ENCODE measurements at regions not wholly inside any gene's neighbourhood (a gene's known extent, or its start where the extent isn't known, plus 50 kb on each side); places are given as distances from the start of the nearest gene placed in this dataset.
"Not testable (repeated sequence)": the region's sequence is repeated elsewhere in the genome, so short reads cannot be mapped to it uniquely, and the experiment has no call there.

DNA sequence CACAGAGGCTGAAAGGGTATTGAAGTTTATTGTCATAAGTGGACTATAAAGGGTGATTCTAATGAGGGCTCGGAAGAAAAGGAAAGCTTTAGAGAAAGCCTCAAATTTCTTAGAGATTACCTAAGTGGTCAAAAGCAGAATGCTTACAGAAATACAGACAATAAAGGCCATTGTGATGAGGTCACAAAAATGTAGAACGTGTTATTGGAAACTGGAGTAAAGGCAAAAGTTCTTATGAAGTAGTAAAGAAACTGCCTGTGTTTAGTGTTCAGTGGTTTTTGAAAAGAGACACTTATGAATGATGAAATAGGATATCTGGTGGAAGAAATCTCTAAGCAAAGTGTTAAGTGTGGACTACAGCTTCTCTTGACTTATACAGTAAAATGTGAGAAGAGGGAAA lies 726.9 kb downstream of the DNAH5 start:
- H3K4me3 Mint-ChIP-seq, result no peak overlapping the region
- H3K9me3 Mint-ChIP-seq, result peaks cover 13% of the 10 kb centered on the region
- intact Hi-C loops (cut with micrococcal nuclease), result no loop called here
- no peaks in the 10 kb centered on the region for H3K27me3 Mint-ChIP-seq (ENCODE audit: insufficient read depth)
- no peak for DNase-seq (ENCODE audit: low spot score)
- no peaks in the 10 kb centered on the region for H3K36me3 Mint-ChIP-seq (ENCODE audit: low read depth)
- no peaks in the 10 kb centered on the region for H3K4me1 Mint-ChIP-seq (ENCODE audit: low read depth)
- H3K27ac Mint-ChIP-seq, result no peak overlapping the region

DNA sequence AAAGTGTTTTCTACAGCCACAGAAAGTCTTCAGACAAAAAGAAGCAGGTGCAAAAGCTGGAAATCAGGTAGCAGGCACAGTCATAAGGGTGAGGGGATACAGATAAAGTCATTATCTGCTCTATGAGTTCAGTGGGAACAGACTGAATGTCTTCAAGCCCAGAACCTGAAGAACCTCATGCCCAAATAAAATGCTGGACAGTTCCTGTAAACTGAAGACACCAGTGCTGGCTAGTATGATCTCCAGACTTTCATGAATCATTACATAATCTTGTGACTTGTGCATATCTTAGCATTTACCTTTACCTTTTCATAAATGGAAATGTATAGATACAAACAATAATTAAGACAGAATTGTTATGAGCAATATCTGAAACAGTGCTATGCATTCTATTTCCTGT lies 728.7 kb downstream of the DNAH5 start:
- intact Hi-C loops (cut with micrococcal nuclease), result no loop called here
- H3K36me3 Mint-ChIP-seq (ENCODE audit: low read depth), result no peaks in the 10 kb centered on the region
- H3K27me3 Mint-ChIP-seq (ENCODE audit: insufficient read depth), result no peaks in the 10 kb centered on the region
- H3K27ac Mint-ChIP-seq, result no peak overlapping the region
- H3K9me3 Mint-ChIP-seq, result peaks cover 13% of the 10 kb centered on the region
- H3K4me3 Mint-ChIP-seq, result no peak overlapping the region
- no peaks in the 10 kb centered on the region for H3K4me1 Mint-ChIP-seq (ENCODE audit: low read depth)
- no peak for DNase-seq (ENCODE audit: low spot score)

DNA sequence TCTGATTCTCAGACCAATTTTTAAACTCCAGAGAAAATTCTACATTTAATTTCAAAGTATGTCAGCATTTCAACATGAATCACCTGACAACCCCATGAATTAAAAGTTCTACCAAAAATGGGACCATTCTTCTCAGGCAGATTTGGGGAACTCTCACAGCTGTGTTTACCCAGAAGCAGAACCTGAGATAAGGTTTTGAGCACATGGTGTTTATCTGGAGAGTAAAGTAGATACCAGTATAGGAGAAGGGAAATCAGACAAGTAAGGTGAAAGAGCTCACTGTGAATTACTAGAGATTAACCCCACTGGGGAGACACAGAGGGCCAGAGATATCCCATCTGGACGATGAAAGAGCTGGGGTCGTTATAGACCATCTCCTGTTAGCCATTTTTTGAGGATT lies 729.1 kb downstream of the DNAH5 start:
- DNase-seq (ENCODE audit: low spot score), result no peak
- no peaks in the 10 kb centered on the region for H3K36me3 Mint-ChIP-seq (ENCODE audit: low read depth)
- intact Hi-C loops (cut with micrococcal nuclease), result no loop called here
- H3K4me1 Mint-ChIP-seq (ENCODE audit: low read depth), result no peaks in the 10 kb centered on the region
- no peaks in the 10 kb centered on the region for H3K27me3 Mint-ChIP-seq (ENCODE audit: insufficient read depth)
- H3K9me3 Mint-ChIP-seq, result peaks cover 13% of the 10 kb centered on the region
- H3K4me3 Mint-ChIP-seq, result no peak overlapping the region
- no peak overlapping the region for H3K27ac Mint-ChIP-seq

DNA sequence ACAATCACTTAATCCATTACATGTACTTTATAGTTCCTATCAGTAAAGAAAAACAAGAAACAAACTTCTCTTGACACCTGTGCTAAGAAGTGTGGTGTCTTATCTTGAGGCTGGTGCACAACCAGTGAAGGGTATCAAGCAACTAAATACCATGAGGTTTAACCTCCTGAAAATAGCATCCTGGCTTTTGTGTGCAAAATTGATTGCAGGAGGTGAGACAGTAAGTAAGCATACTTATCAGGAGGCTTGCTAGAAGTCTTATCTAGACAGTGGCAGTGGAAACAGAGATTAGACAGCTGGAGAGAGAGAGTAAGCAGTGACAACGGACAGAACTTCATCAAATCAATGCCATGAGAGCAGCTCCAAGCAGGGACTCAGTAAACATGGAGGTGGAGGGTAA lies 730.3 kb downstream of the DNAH5 start:
- H3K4me1 Mint-ChIP-seq (ENCODE audit: low read depth), result no peaks in the 10 kb centered on the region
- peaks cover 12% of the 10 kb centered on the region for H3K9me3 Mint-ChIP-seq

DNA sequence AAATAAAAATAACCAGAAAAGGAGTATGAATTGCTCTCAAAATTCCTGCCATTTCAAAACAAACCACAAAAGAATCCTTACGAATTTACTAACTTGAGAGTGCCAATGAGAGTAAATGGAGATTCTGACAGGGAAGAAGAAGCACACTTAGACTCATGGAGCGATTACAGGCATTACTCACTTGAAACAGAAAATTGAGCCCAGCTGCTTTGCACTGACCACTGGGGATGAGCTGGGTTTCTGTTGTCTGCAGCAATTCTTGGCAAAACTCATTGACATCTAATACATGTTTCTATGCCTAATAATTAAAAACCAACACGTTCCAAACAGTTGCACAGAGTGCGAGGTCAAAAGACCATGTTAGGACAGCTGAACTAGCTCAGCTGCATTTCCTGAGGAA lies 731.6 kb downstream of the DNAH5 start:
- Mint-ChIP-seq H3K36me3 (ENCODE audit: low read depth) (no peaks in the 10 kb centered on the region), H3K4me3 (no peak overlapping the region), H3K27ac (no peak overlapping the region), H3K4me1 (ENCODE audit: low read depth) (no peaks in the 10 kb centered on the region), H3K9me3 (peaks cover 10% of the 10 kb centered on the region), H3K27me3 (ENCODE audit: insufficient read depth) (no peaks in the 10 kb centered on the region)
- DNase-seq (ENCODE audit: low spot score), result no peak
- intact Hi-C loops (cut with micrococcal nuclease), result no loop called here

More for the DNA sequence above, 730.3 kb downstream of the DNAH5 start:
- Mint-ChIP-seq H3K27me3 (ENCODE audit: insufficient read depth) (no peaks in the 10 kb centered on the region), H3K36me3 (ENCODE audit: low read depth) (no peaks in the 10 kb centered on the region), H3K4me3 (no peak overlapping the region), H3K27ac (no peak overlapping the region)
- intact Hi-C loops (cut with micrococcal nuclease), result no loop called here
- no peak for DNase-seq (ENCODE audit: low spot score)

DNA sequence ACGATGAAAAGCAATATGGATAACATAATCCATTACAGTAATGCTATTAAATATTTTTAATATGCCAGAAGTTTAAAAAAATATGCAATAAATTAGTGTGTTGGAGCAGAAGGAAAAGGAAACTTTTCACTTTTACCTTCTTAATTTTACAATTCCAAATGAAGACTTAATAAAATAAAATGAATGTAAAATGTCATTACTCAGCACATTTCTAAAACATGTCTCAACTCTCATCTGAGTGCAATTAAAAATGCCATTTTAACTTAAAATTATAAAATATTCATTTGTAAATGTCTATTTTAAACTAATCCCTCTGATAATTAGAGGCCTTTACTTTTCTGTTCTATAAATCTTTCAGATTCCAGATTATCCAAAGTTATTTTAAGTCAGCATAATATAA lies 733.4 kb downstream of the DNAH5 start:
- intact Hi-C loops (cut with micrococcal nuclease), result no loop called here
- no peak for DNase-seq (ENCODE audit: low spot score)
- Mint-ChIP-seq H3K36me3 (ENCODE audit: low read depth) (no peaks in the 10 kb centered on the region), H3K27me3 (ENCODE audit: insufficient read depth) (no peaks in the 10 kb centered on the region), H3K4me1 (ENCODE audit: low read depth) (no peaks in the 10 kb centered on the region), H3K9me3 (peaks cover 15% of the 10 kb centered on the region), H3K27ac (no peak overlapping the region), H3K4me3 (no peak overlapping the region)

DNA sequence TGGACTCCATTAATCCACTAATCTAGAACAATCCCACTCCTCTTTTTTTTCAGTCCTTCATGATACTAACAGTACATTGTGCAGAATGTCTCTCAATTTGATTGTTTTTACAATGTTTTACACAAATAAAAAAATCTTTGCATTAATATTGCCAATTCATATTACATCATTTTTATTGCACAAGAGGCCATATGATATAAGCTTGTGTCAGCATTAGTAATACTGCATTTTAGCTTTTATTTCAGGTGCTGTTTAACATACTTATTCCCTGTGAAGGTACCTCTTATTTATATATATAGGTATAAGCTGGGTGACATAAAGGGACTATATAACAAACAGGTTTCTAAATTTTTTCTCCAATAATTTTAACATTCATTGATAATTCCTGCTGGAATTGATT lies 737.4 kb downstream of the DNAH5 start:
- intact Hi-C loops (cut with micrococcal nuclease), result no loop called here
- Mint-ChIP-seq H3K4me1 (ENCODE audit: low read depth) (no peaks in the 10 kb centered on the region), H3K9me3 (peaks cover 17% of the 10 kb centered on the region), H3K27ac (no peak overlapping the region), H3K27me3 (ENCODE audit: insufficient read depth) (no peaks in the 10 kb centered on the region), H3K4me3 (no peak overlapping the region), H3K36me3 (ENCODE audit: low read depth) (no peaks in the 10 kb centered on the region)
- no peak for DNase-seq (ENCODE audit: low spot score)

DNA sequence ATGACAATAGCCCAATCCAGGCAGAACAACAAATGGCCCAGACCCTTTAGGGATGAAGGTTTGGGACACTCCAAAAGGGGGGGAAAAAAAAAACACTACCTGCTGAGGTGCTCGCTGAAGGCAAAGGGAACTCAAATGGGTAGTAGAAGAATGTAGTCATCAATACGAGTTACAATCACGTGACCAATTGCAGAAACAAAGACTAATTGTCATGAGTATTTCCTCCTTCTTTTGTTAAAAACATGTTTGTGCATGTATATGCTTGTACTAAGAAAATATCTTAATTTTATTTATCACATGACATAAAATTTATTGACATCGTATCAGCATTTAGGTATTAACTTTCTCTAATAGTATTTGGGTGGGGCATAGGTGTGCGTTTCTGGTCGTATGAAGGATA lies 743.5 kb downstream of the DNAH5 start:
- Mint-ChIP-seq H3K9me3 (peaks cover 29% of the 10 kb centered on the region), H3K27me3 (ENCODE audit: insufficient read depth) (no peaks in the 10 kb centered on the region), H3K36me3 (ENCODE audit: low read depth) (no peaks in the 10 kb centered on the region), H3K27ac (no peak overlapping the region), H3K4me3 (no peak overlapping the region), H3K4me1 (ENCODE audit: low read depth) (no peaks in the 10 kb centered on the region)
- no peak for DNase-seq (ENCODE audit: low spot score)
- intact Hi-C loops (cut with micrococcal nuclease), result no loop called here

DNA sequence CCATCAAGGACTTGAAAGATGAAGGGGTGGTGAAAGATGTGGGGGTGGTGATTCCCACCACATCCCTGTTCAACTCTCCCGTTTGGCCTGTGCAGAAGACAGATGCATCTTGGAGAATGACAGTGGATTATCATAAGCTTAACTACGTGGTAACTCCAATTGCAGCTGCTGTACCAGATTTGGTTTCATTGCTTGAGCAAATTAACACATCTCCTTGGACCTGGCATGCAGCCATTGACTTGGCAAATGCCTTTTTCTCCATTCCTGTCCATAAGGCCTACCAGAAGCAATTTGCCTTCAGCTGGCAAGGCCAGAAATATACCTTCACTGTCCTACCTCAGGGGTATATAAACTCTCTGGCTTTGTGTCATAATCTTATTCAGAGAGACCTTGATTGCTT lies 746.3 kb downstream of the DNAH5 start:
- H3K9me3 Mint-ChIP-seq, result peaks cover 34% of the 10 kb centered on the region
- intact Hi-C loops (cut with micrococcal nuclease); H3K4me3 Mint-ChIP-seq: not testable (repeated sequence)

DNA sequence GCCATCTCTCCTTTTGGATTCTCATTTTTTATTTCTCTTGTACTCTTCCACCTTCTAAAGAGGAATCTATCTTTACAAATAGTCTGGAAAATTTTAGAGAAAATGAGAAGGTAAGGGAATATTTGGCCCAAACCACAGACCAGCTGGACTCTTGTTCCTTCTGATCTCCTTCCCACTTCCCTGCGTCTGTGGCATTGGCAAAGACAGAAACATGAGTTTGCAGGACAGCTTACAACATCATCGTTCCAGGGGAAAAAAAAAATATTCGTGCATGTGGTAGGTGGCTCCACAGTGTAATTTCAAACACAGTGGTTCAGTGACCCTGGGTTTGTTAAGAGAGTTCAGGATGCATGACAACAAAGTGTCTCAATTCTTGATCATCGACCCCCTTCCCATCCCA lies 755.0 kb downstream of the DNAH5 start:
- Mint-ChIP-seq H3K4me3 (no peak overlapping the region), H3K9me3 (peaks cover 30% of the 10 kb centered on the region), H3K4me1 (ENCODE audit: low read depth) (no peaks in the 10 kb centered on the region), H3K27me3 (ENCODE audit: insufficient read depth) (no peaks in the 10 kb centered on the region), H3K36me3 (ENCODE audit: low read depth) (no peaks in the 10 kb centered on the region), H3K27ac (no peak overlapping the region)
- no peak for DNase-seq (ENCODE audit: low spot score)
- intact Hi-C loops (cut with micrococcal nuclease), result no loop called here

More for the DNA sequence above, 746.3 kb downstream of the DNAH5 start:
- H3K27ac Mint-ChIP-seq; H3K4me1 Mint-ChIP-seq (ENCODE audit: low read depth); H3K36me3 Mint-ChIP-seq (ENCODE audit: low read depth); DNase-seq (ENCODE audit: low spot score); H3K27me3 Mint-ChIP-seq (ENCODE audit: insufficient read depth): not testable (repeated sequence)

DNA sequence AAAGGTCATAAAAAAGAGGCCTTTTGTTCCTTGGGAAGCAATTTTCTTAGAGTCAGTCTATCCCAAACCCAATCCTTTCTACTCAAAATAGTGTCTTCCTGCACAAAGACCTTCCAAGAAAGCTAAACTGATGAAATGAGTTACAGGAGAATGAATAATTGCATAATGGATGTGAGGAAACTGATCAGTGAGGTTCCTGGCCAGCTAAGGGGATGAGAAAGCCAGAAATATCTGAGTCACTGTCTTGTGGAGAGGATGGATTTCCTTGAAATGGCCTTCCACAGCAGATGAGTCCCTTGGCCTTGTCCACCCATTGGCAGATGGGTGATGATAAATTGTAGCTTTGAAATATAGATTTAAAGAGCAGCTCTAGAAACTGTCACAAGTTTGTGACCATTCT lies 756.1 kb downstream of the DNAH5 start:
- no peak overlapping the region for H3K4me3 Mint-ChIP-seq

DNA sequence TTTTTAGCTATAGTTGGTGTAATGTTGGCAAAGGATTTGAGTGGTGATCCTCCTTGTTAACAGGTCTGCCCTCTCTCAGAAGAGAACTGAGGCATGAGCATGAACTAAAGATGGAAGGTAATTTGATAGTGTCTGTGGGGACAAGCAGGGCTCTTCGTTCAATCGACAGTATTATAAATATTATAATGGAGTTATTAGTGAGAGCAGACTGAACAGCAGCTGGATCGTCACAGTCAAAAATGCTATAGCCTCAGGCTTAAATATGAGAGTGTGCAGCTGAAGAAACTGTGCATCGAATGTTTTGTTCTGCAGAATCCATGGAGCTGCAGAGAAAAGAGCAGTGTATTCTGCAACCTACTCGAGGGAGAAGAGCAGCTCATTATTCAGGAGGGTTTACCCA lies 757.3 kb downstream of the DNAH5 start:
- H3K36me3 Mint-ChIP-seq (ENCODE audit: low read depth), result no peaks in the 10 kb centered on the region
- H3K9me3 Mint-ChIP-seq, result peaks cover 22% of the 10 kb centered on the region
- H3K4me1 Mint-ChIP-seq (ENCODE audit: low read depth), result no peaks in the 10 kb centered on the region

More for the DNA sequence above, 756.1 kb downstream of the DNAH5 start:
- Mint-ChIP-seq H3K4me1 (ENCODE audit: low read depth) (no peaks in the 10 kb centered on the region), H3K27me3 (ENCODE audit: insufficient read depth) (no peaks in the 10 kb centered on the region), H3K27ac (no peak overlapping the region), H3K9me3 (peaks cover 22% of the 10 kb centered on the region), H3K36me3 (ENCODE audit: low read depth) (no peaks in the 10 kb centered on the region)
- intact Hi-C loops (cut with micrococcal nuclease), result no loop called here
- DNase-seq (ENCODE audit: low spot score), result no peak

DNA sequence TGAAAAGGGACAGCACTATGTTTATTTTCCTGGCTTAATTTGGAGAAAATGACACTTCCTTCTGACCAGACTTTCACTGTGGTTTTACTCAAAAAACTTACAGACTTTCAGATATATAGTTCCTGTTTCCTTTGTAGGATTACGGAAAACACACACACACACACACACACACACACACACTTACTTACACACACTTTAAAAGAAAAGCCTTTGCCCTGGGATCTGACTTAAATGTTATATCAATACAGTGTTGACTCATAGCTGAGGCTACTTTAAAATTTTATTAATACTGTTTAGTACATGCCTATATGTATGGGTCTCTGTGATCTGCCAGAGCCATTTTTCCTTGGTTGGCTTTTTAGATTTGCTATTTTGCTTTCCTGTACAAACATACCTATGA lies 758.3 kb downstream of the DNAH5 start:
- DNase-seq (ENCODE audit: low spot score), result no peak
- Mint-ChIP-seq H3K27me3 (ENCODE audit: insufficient read depth) (no peaks in the 10 kb centered on the region), H3K27ac (no peak overlapping the region), H3K36me3 (ENCODE audit: low read depth) (no peaks in the 10 kb centered on the region), H3K4me1 (ENCODE audit: low read depth) (no peaks in the 10 kb centered on the region), H3K9me3 (peaks cover 18% of the 10 kb centered on the region), H3K4me3 (no peak overlapping the region)
- intact Hi-C loops (cut with micrococcal nuclease), result no loop called here

More for the DNA sequence above, 757.3 kb downstream of the DNAH5 start:
- intact Hi-C loops (cut with micrococcal nuclease), result no loop called here
- no peak for DNase-seq (ENCODE audit: low spot score)
- Mint-ChIP-seq H3K27ac (no peak overlapping the region), H3K27me3 (ENCODE audit: insufficient read depth) (no peaks in the 10 kb centered on the region), H3K4me3 (no peak overlapping the region)

DNA sequence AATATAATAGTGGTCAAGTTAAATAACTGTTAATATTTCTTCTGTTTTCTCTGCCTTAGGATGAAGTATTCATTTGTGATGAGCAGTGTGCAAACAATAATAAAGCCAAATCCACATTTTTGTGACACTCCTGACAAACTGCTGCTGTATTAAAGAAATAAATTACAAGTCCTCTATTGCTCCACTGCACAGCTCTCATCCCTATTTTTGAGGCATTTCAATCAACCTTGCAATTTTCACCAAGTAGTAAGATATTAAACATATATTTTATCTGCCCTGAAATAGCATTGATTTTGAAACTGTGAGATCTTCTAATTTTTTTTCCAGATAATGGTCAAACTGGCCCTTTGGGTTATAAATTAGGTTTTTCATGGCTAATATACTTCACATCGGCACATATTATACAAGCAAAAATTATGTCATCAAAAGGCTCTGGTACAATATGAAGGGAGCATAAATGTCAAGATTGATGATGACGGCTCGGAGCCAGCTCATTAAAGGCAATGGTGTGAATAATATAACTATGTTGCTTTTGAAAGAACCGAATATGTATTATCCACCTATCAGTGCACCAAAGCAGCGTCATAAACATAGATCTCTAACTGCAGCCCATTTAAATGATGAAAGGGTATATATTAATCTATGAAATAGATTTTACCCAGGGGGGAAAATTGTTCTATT lies 764.9 kb downstream of the DNAH5 start:
- Mint-ChIP-seq H3K9me3 (peaks cover 11% of the 10 kb centered on the region), H3K4me3 (no peak overlapping the region), H3K27ac (no peak overlapping the region), H3K27me3 (ENCODE audit: insufficient read depth) (no peaks in the 10 kb centered on the region), H3K36me3 (ENCODE audit: low read depth) (no peaks in the 10 kb centered on the region), H3K4me1 (ENCODE audit: low read depth) (no peaks in the 10 kb centered on the region)
- intact Hi-C loops (cut with micrococcal nuclease), result no loop called here
- no peak for DNase-seq (ENCODE audit: low spot score)

Data from activated T-helper 1 cell treated with anti-CD3 and anti-CD28 coated beads, Interleukin-12 subunit alpha, Interleukin-12 subunit beta, Interleukin-2, Interleukin-4 antibody, amounts not matched to agents 30 ng/mL and 10 ng/mL and 1 ng/mL, durations not matched to agents 14 hours and 24 hours and 36 hours (primary cell).